GM12875 (cell line): ENCODE measurements at regions not wholly inside any gene's neighbourhood (a gene's known extent, or its start where the extent isn't known, plus 50 kb on each side); places are given as distances from the start of the nearest gene placed in this dataset.

Source experiments
- H3K4me3 ChIP-seq: one replicate; pipeline ENCODE4 v1.5.1; 2011; ENCODE audit warnings: low read depth, low read length, control low read depth
- CTCF ChIP-seq: IDR thresholded peaks from 2 replicates; pipeline ENCODE4 v1.5.1; 2011; ENCODE audit warnings: low read depth, mild to moderate bottlenecking, control low read depth, inconsistent platforms, low read length, moderate library complexity, borderline replicate concordance; ENCODE audit not compliant: insufficient read depth

- TF ChIP-seq CTCF, result no peak
- no peak overlapping the region for H3K4me3 ChIP-seq
Measured at GRCh38 chr5:113891491-113891890, 378.0 kb downstream of the YTHDC2 start.

GRCh38 chr5:113896789-113897188 lies 383.3 kb downstream of the YTHDC2 start:
- no peak overlapping the region for H3K4me3 ChIP-seq
- TF ChIP-seq CTCF, result no peak

- TF ChIP-seq CTCF, result no peak
- no peak overlapping the region for H3K4me3 ChIP-seq
Measured at GRCh38 chr5:113897748-113898147, 384.3 kb downstream of the YTHDC2 start.

- H3K4me3 ChIP-seq, result no peak overlapping the region
- TF ChIP-seq CTCF, result no peak
Measured at GRCh38 chr5:113900141-113900540, 386.6 kb downstream of the YTHDC2 start.

- H3K4me3 ChIP-seq, result no peak overlapping the region
- no peak for TF ChIP-seq CTCF
Measured at GRCh38 chr5:113900816-113901215, 387.3 kb downstream of the YTHDC2 start.

GRCh38 chr5:113901718-113902117 lies 388.2 kb downstream of the YTHDC2 start:
- no peak overlapping the region for H3K4me3 ChIP-seq
- TF ChIP-seq CTCF, result no peak

GRCh38 chr5:113902917-113903660 lies 389.6 kb downstream of the YTHDC2 start:
- no peak for TF ChIP-seq CTCF
- no peak overlapping the region for H3K4me3 ChIP-seq
